ENCODE measurements at regions not wholly inside any gene's neighbourhood (a gene's known extent, or its start where the extent isn't known, plus 50 kb on each side); places are given as distances from the start of the nearest gene placed in this dataset.

- no peak for DNase-seq (ENCODE audit: low read depth)
- no peak for TF ChIP-seq CTCF (IDR thresholded peaks at IDR 0.05; ENCODE audit: low read depth, low read length, missing control alignments)
- no peak overlapping the region for H3K4me3 ChIP-seq (ENCODE audit: low read depth, low read length)
- in situ Hi-C loops (cut with HindIII; ENCODE audit: low sequenced_read_pairs) = no loop called here
Measured at GRCh38 chr12:90304231-90304630, 595.6 kb upstream of the ATP2B1 start.

GRCh38 chr12:90303771-90304170, 595.1 kb upstream of the ATP2B1 start:
- no peak overlapping the region for H3K4me3 ChIP-seq (ENCODE audit: low read depth, low read length)
- no peak for TF ChIP-seq CTCF (IDR thresholded peaks at IDR 0.05; ENCODE audit: low read depth, low read length, missing control alignments)
- in situ Hi-C loops (cut with HindIII; ENCODE audit: low sequenced_read_pairs) = no loop called here
- no peak for DNase-seq (ENCODE audit: low read depth)

- DNase-seq (ENCODE audit: low read depth) = no peak
- in situ Hi-C loops (cut with HindIII; ENCODE audit: low sequenced_read_pairs) = no loop called here
- TF ChIP-seq CTCF (IDR thresholded peaks at IDR 0.05; ENCODE audit: low read depth, low read length, missing control alignments) = no peak
- no peak overlapping the region for H3K4me3 ChIP-seq (ENCODE audit: low read depth, low read length)
Measured at GRCh38 chr12:90301561-90302133, 593.0 kb upstream of the ATP2B1 start.

- H3K4me3 ChIP-seq (ENCODE audit: low read depth, low read length) = no peak overlapping the region
Measured at GRCh38 chr12:90301095-90301494, 592.5 kb upstream of the ATP2B1 start.

GRCh38 chr12:90299666-90300065, 591.0 kb upstream of the ATP2B1 start:
- no peak for TF ChIP-seq CTCF (IDR thresholded peaks at IDR 0.05; ENCODE audit: low read depth, low read length, missing control alignments)
- DNase-seq (ENCODE audit: low read depth) = no peak
- H3K4me3 ChIP-seq (ENCODE audit: low read depth, low read length) = no peak overlapping the region
- in situ Hi-C loops (cut with HindIII; ENCODE audit: low sequenced_read_pairs) = no loop called here

More at GRCh38 chr12:90301095-90301494, 592.5 kb upstream of the ATP2B1 start:
- in situ Hi-C loops (cut with HindIII; ENCODE audit: low sequenced_read_pairs) = no loop called here
- DNase-seq (ENCODE audit: low read depth) = no peak
- TF ChIP-seq CTCF (IDR thresholded peaks at IDR 0.05; ENCODE audit: low read depth, low read length, missing control alignments) = no peak

- no peak for DNase-seq (ENCODE audit: low read depth)
- TF ChIP-seq CTCF (IDR thresholded peaks at IDR 0.05; ENCODE audit: low read depth, low read length, missing control alignments) = no peak
- no peak overlapping the region for H3K4me3 ChIP-seq (ENCODE audit: low read depth, low read length)
- in situ Hi-C loops (cut with HindIII; ENCODE audit: low sequenced_read_pairs) = no loop called here
Measured at GRCh38 chr12:90299121-90299520, 590.5 kb upstream of the ATP2B1 start.

All from astrocyte of the cerebellum (primary cell).